Fibroblast of lung (primary cell): ENCODE measurements at regions not wholly inside any gene's neighbourhood (a gene's known extent, or its start where the extent isn't known, plus 50 kb on each side); places are given as distances from the start of the nearest gene placed in this dataset.

Source experiments
- CTCF ChIP-seq, 2 donors: IDR thresholded peaks in 1 of 2; conservative IDR thresholded peaks in 1 of 2; 1 replicate in 1 of 2; 2 replicates in 1 of 2; pipeline ENCODE4 v1.5.1; 2011 to 2012; ENCODE audit warnings: low read length in 2 of 2, control low read depth in 1 of 2, inconsistent platforms in 1 of 2, low read depth in 1 of 2, mild to moderate bottlenecking in 1 of 2
- EZH2 ChIP-seq: IDR thresholded peaks from 2 replicates; pipeline ENCODE4 v1.5.1; 2012; ENCODE audit warnings: low read length, control low read depth, mild to moderate bottlenecking; ENCODE audit errors: missing control alignments

GRCh38 chr3:5384557-5385236 is 197.2 kb downstream of the EDEM1 start:
- TF ChIP-seq CTCF (conservative IDR thresholded peaks at IDR 0.05 in 1 of 2, IDR thresholded peaks at IDR 0.05 in 1 of 2; ENCODE audit: low read depth in 1 of 2, low read length in 2 of 2): no peak
- no peak for TF ChIP-seq EZH2
